ENCODE measurements at regions not wholly inside any gene's neighbourhood (a gene's known extent, or its start where the extent isn't known, plus 50 kb on each side); places are given as distances from the start of the nearest gene placed in this dataset.
"Not testable (repeated sequence)": the region's sequence is repeated elsewhere in the genome, so short reads cannot be mapped to it uniquely, and the experiment has no call there.

GRCh38 chr1:100597061-100597741 lies 59.3 kb downstream of the GPR88 start:
- DNase-seq = peak; percentile 96

GRCh38 chr1:100597784-100598183 lies 59.8 kb downstream of the GPR88 start:
- no peak for DNase-seq

- DNase-seq = not testable (repeated sequence)
Measured at GRCh38 chr1:100600377-100600776, 62.4 kb downstream of the GPR88 start.

DNA sequence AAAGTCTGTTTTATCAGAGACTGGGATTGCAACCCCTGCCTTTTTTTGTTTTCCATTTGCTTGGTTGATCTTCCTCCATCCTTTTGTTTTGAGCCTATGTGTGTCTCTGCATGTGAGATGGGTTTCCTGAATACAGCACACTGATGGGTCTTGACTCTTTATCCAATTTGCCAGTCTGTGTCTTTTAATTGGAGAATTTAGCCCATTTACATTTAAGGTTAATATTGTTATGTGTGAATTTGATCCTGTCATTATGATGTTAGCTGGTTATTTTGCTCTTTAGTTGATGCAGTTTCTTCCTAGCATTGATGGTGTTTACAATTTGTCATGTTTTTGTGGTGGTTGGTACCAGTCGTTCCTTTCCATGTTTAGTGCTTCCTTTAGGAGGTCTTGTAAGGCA lies 64.1 kb downstream of the GPR88 start:
- not testable (repeated sequence) for DNase-seq

DNA sequence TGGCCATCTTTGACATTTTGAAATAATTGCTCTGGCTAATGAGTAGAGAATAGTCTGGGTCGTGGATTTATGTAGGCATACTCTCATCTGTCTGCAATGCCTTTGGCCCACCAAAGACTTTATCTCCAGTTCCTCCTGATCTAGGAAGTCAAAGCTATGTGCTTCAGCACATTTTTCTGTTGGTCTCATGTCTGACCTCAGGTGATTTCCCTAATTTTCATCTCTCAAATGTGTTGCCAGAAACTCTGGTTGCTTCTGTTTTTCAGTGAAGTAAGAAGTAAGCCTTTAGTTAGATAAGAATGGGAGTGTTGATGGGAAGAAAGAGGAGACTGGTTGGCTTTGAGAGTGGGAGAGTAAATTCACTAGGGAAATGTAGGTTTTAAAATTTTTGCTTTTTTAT lies 66.4 kb downstream of the GPR88 start:
- DNase-seq = no peak

GRCh38 chr1:100606438-100606837 lies 68.5 kb downstream of the GPR88 start:
- DNase-seq = peak; percentile 68

- no peak for DNase-seq
Measured at GRCh38 chr1:100607628-100608240, 69.8 kb downstream of the GPR88 start.

GRCh38 chr1:100609849-100610248 lies 71.9 kb downstream of the GPR88 start:
- no peak for DNase-seq

GRCh38 chr1:100611086-100611485 lies 73.1 kb downstream of the GPR88 start:
- DNase-seq = no peak

DNA sequence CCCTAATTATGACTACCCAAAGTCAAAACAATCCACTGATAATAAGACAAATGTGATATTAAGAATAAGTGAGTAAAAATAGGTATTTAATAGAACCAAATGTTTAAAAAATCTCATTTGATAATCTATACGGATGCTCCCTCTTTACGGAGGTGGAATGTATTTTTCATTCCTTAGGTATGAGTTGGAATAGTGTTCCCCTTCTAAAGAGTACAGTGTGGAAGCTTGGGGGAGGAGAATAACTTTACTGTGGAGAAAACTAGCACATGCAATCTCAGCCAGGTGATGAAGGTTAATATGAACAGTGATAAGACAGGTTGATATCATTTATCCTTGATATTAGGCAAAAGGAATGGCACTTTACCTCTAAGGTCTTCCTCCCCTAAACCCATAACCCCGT lies 74.6 kb downstream of the GPR88 start:
- no peak for DNase-seq

DNA sequence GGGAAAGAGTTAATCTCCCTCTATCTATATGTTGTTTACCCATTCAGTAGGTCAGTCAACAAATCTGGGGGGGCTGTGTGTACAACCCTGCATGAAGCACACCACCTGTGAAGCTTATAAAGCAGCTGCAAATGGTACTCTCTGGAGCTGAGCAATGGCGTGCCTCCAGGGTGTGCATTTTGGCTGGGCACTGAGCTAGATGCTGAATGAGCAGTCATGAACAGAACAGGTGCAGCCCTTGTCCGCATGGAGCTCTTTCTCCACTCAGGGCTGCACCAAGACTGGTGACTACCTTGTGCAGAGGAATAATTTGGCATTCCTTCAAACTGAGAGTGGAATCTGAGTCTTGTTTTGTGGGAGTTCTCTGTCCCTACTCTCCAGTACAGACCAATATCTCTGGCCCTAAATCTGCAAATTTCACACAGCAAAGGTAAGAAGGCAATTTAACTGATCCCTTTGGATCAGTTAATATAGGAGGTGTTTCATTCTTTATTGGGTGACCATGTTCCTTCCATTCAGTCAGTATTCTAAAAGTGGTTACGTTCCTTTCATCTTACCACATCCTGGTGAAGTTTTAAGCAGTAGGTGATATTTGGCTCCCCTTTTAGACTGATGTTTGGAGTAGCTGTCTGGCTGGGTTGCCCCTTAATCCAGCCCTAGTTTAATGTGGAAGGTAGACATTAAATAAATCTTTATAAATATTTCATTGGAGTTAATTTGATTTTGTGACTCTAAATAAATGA lies 76.0 kb downstream of the GPR88 start:
- no peak for DNase-seq

DNA sequence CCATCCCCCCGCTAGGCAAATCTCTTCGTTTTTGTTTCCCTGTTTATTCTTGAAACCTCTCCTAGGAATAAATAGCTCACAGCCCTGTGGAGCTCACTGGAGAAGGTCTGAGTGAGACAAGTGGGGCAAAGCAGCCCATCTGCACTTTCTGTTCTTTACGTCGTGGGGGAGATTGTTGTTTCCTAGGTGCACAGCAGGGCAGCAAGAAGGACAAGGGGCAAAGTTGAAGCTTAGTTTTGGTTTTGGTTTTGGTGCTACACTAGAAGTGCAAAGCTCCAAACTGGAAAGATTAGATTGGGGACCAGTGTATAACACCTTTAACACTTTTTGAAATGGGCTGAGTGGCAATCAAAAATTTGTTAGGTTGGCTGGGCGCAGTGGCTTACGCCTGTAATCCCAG lies 76.6 kb downstream of the GPR88 start:
- no peak for DNase-seq

DNA sequence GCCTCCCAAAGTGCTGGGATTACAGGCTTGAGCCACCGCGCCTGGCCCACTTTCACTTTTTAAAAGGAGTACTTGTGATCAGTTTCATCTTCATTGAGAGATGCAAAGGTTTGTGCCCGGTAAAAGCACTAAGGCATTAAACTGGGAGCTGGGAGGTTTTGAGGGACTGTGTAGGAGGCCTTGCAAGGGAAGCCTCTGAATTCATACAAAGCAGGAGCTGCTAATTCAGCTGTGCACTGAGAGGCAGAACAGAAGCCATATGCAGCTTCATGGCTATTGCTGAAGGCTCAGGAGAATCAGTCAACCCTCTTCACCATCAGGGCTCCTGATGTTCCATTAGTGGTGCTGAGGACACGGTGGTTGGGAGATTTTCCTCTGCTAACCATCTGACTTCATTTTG lies 77.7 kb downstream of the GPR88 start:
- no peak for DNase-seq

DNA sequence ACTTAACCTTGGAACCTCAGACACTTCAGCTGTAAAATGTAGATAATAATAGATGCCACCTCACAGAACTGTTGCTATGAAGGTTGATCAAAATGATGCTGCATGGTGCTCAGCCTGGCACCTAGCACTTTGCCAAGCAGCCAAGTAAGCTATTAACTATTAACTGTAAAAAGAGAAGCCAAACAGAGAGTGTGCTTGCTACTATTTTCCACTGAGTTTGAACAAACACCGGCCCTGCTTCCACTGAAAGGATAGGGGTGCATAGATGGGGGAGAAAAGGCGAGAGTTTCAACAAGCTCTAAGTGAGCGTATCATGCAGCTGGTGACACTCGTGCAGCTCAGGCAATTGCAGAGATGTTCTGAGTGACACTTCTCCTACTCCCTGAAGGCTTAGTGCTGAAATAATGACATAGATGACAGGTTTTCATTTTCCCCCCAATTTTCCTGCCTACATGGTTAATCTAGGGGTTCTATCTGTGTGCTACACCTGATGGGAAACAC lies 78.2 kb downstream of the GPR88 start:
- no peak for DNase-seq

GRCh38 chr1:100622037-100622436 lies 84.1 kb downstream of the GPR88 start:
- DNase-seq = peak; percentile 96

GRCh38 chr1:100622506-100622905 lies 84.6 kb downstream of the GPR88 start:
- DNase-seq = no peak

DNA sequence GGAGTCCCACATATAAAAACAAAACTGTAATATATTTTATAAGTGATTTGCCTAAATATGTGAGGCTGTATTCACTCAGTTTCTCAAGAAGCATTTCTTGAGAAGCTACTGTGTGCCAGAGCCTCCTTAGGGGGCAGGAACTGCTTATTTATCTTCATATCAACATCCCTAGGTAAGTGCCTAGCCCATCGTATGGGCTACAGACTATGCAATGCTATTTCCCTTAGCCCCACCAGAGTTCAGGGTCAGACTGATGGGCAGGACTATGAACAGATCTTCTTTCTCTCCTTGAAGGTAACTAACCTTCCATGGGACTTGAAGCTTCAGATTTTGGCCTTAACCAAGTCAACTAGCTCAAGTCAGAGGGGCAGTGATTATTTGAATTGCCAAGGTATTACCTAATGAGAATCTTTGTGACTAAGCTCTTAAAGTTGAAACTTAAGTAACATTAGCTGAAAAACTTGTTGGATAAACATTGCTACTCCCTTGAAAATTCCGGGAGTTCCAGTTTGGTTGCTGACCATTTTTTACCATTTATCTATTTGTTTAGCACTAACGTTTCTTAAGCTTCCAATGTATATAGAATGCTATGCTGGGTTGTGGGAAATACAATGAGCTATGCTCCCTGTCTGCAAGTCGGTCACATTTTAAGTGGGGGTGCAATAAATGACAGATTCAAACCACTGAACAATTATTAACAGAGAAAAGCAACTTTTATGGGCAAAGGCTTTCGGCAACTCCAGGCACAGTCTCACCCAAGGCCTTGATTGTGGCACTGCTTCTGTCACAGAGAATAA lies 85.2 kb downstream of the GPR88 start:
- peak; percentile 61 for DNase-seq

GRCh38 chr1:100624886-100625610 lies 87.1 kb downstream of the GPR88 start:
- DNase-seq = peak; percentile 55

GRCh38 chr1:100626397-100626796 lies 88.5 kb downstream of the GPR88 start:
- no peak for DNase-seq

- peak; percentile 72 for DNase-seq
Measured at GRCh38 chr1:100627054-100627716, 89.2 kb downstream of the GPR88 start.

GRCh38 chr1:100627936-100628335 lies 90.0 kb downstream of the GPR88 start:
- no peak for DNase-seq

DNA sequence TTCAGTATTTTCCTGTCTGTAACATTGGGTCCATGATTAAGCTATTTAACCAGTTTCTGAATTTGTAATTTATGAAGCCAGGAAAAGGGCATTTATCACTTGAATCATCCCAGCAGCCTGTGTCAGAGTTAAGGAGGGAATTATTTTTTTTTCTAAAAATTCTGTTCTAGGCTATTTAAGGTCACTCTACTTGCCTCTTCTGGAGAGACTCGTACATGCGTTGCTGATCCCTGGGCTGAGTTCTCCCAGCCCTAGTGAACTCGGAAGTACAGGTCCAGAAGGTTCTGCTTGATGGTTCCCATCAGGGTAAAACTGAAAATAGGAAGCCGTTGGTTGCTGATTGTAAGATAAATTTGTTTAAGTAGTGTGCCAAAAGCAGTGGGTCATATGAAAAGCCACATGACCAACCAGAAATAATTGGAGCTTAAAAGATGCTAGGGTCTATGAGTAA lies 90.7 kb downstream of the GPR88 start:
- peak; percentile 50 for DNase-seq
